Thymus (tissue), 11 donors: ENCODE measurements at regions not wholly inside any gene's neighbourhood (a gene's known extent, or its start where the extent isn't known, plus 50 kb on each side); places are given as distances from the start of the nearest gene placed in this dataset.

ENCODE experiments used
- DNase-seq, 9 donors: peaks; one replicate each; pipeline ENCODE4 v3.0.0-alpha.2; 2013; ENCODE audit warnings: low spot score in 9 of 9, low read depth in 6 of 9, missing footprints in 1 of 9
- H3K27ac ChIP-seq, 2 donors: one replicate each; pipeline ENCODE4 v1.5.1; 2013; ENCODE audit warnings: control low read depth in 1 of 2, low read depth in 1 of 2, low read length in 1 of 2, mild to moderate bottlenecking in 1 of 2, moderate library complexity in 1 of 2
- H3K27me3 ChIP-seq, 2 donors: one replicate each; pipeline ENCODE4 v1.5.1; 2013; ENCODE audit warnings: low read length in 1 of 2; ENCODE audit not compliant: control insufficient read depth in 2 of 2, insufficient read depth in 1 of 2
- H3K36me3 ChIP-seq, 2 donors: one replicate each; pipeline ENCODE4 v1.5.1; 2013; ENCODE audit warnings: low read length in 1 of 2, mild to moderate bottlenecking in 1 of 2, moderate library complexity in 1 of 2; ENCODE audit not compliant: control insufficient read depth in 2 of 2, insufficient read depth in 2 of 2
- H3K4me1 ChIP-seq, 2 donors: one replicate each; pipeline ENCODE4 v1.5.1; 2013; ENCODE audit warnings: low read length in 2 of 2; ENCODE audit not compliant: control insufficient read depth in 2 of 2, insufficient read depth in 2 of 2
- H3K4me3 ChIP-seq, 2 donors: one replicate each; pipeline ENCODE4 v1.5.1; 2013; ENCODE audit warnings: low read length in 2 of 2, control low read depth in 1 of 2, mild to moderate bottlenecking in 1 of 2
- H3K9me3 ChIP-seq, 2 donors: one replicate each; pipeline ENCODE4 v1.5.1; 2013; ENCODE audit warnings: low read length in 1 of 2, mild to moderate bottlenecking in 1 of 2; ENCODE audit not compliant: control insufficient read depth in 2 of 2, insufficient read depth in 1 of 2
- WGBS: extraction: QIAGEN DNeasy Blood & Tissue Kit; methylation state at CpG from one replicate; pipeline ENCODE4 v1.1.7; 2013; 5-methylcytosine and 5-hydroxymethylcytosine counted together
- donor health status: healthy.

- 98% methylated on average over 5 of the region's 5 CpGs for WGBS
- Histone ChIP-seq H3K9me3 (peaks cover 0 to 3% of the 10 kb centered on the region in 2 donors), H3K4me1 (peaks cover 0 to 33% of the 10 kb centered on the region in 2 donors), H3K27me3 (no peaks in the 10 kb centered on the region), H3K36me3 (no peaks in the 10 kb centered on the region), H3K4me3 (no peak overlapping the region), H3K27ac (no peak overlapping the region)
- DNase-seq = no peak
These were observed 167.6 kb upstream of the MAFB start for GRCh38 chr20:40856653-40857052.

GRCh38 chr20:40860487-40860902, 168.1 kb upstream of the TOP1 start:
- Histone ChIP-seq H3K36me3 (no peaks in the 10 kb centered on the region), H3K9me3 (peaks cover 0 to 3% of the 10 kb centered on the region in 2 donors), H3K27me3 (no peaks in the 10 kb centered on the region), H3K4me1 (peaks cover 3 to 34% of the 10 kb centered on the region in 2 donors), H3K27ac (no peak overlapping the region), H3K4me3 (no peak overlapping the region)
- DNase-seq = no peak
- WGBS = 94% methylated on average over 8 of the region's 8 CpGs

GRCh38 chr20:40861427-40862008, 167.1 kb upstream of the TOP1 start:
- H3K36me3 ChIP-seq = no peaks in the 10 kb centered on the region

GRCh38 chr20:40863355-40863919, 165.2 kb upstream of the TOP1 start:
- DNase-seq = no peak
- 97% methylated on average over 3 of the region's 3 CpGs for WGBS
- H3K9me3 ChIP-seq = no peaks in the 10 kb centered on the region
- no peaks in the 10 kb centered on the region for H3K36me3 ChIP-seq
- peaks cover 3 to 19% of the 10 kb centered on the region in 2 donors for H3K4me1 ChIP-seq
- H3K27ac ChIP-seq = no peak overlapping the region
- H3K4me3 ChIP-seq = no peak overlapping the region
- no peaks in the 10 kb centered on the region for H3K27me3 ChIP-seq

More at GRCh38 chr20:40861427-40862008, 167.1 kb upstream of the TOP1 start:
- WGBS = 92% methylated on average over 11 of the region's 11 CpGs
- no peak overlapping the region for H3K4me3 ChIP-seq
- peaks cover 3 to 24% of the 10 kb centered on the region in 2 donors for H3K4me1 ChIP-seq
- peaks cover 0 to 3% of the 10 kb centered on the region in 2 donors for H3K9me3 ChIP-seq
- no peaks in the 10 kb centered on the region for H3K27me3 ChIP-seq
- H3K27ac ChIP-seq = no peak overlapping the region
- DNase-seq = no peak

- Histone ChIP-seq H3K36me3 (no peaks in the 10 kb centered on the region), H3K4me1 (peaks cover 3 to 9% of the 10 kb centered on the region in 2 donors), H3K9me3 (no peaks in the 10 kb centered on the region), H3K27ac (no peak overlapping the region), H3K4me3 (no peak overlapping the region), H3K27me3 (no peaks in the 10 kb centered on the region)
- WGBS = 96% methylated on average over 1 of the region's 1 CpG
- no peak for DNase-seq
These were observed 164.2 kb upstream of the TOP1 start for GRCh38 chr20:40864470-40864869.

- no peaks in the 10 kb centered on the region for H3K27me3 ChIP-seq
- DNase-seq = no peak
- no peak overlapping the region for H3K27ac ChIP-seq
- H3K4me1 ChIP-seq = peaks cover 3 to 9% of the 10 kb centered on the region in 2 donors
- H3K36me3 ChIP-seq = no peaks in the 10 kb centered on the region
- 95% methylated on average over 3 of the region's 3 CpGs for whole genome bisulfite sequencing
- H3K9me3 ChIP-seq = no peaks in the 10 kb centered on the region
- H3K4me3 ChIP-seq = no peak overlapping the region
These were observed 163.5 kb upstream of the TOP1 start for GRCh38 chr20:40865095-40865494.

- DNase-seq = no peak
- Histone ChIP-seq H3K4me3 (no peak overlapping the region), H3K4me1 (peaks cover 3 to 9% of the 10 kb centered on the region in 2 donors), H3K27ac (no peak overlapping the region), H3K9me3 (no peaks in the 10 kb centered on the region), H3K27me3 (no peaks in the 10 kb centered on the region), H3K36me3 (no peaks in the 10 kb centered on the region)
- 52% methylated on average over 1 of the region's 1 CpG for WGBS
These were observed 162.6 kb upstream of the TOP1 start for GRCh38 chr20:40866056-40866455.

GRCh38 chr20:40868551-40869217, 159.9 kb upstream of the TOP1 start:
- Histone ChIP-seq H3K9me3 (no peaks in the 10 kb centered on the region), H3K27ac (no peak overlapping the region), H3K27me3 (no peaks in the 10 kb centered on the region), H3K4me1 (no peaks in the 10 kb centered on the region), H3K4me3 (no peak overlapping the region), H3K36me3 (no peaks in the 10 kb centered on the region)
- no peak for DNase-seq
- WGBS = 94% methylated on average over 6 of the region's 6 CpGs
